HG03039 (cell line): ENCODE measurements at regions not wholly inside any gene's neighbourhood (a gene's known extent, or its start where the extent isn't known, plus 50 kb on each side); places are given as distances from the start of the nearest gene placed in this dataset.

Experiments used
- ATAC-seq: cut with Tn5 transposase; IDR thresholded peaks from one replicate; pipeline ENCODE4 v1.9.1; 2021; ENCODE audit warnings: mild to moderate bottlenecking, moderate library complexity; ENCODE audit not compliant: unreplicated experiment

- ATAC-seq, result no peak
These were observed 63.3 kb upstream of the ITPRID2 start for GRCh38 chr2:181828122-181828705.

- no peak for ATAC-seq
These were observed 62.3 kb upstream of the ITPRID2 start for GRCh38 chr2:181829230-181829629.

- ATAC-seq, result no peak
These were observed 59.5 kb upstream of the ITPRID2 start for GRCh38 chr2:181832015-181832414.

DNA sequence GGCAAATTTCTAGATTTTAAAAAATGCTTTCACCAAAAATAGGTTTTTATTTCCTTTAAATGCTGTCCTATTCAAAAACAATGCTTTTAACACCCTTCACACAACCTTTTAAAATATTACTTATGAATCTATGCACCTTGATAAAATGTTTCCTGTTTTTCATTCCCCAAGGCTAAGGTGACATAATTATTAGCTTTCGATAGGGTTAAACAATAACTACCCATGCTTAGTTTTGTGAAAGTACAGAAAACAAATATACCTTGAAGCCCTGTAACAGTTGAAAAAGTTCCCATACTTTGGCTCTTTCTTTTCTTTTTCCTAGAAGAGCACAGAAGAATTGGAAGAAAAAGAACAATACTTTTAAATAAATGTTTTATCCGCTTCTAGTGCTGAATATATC, 54.9 kb upstream of the ITPRID2 start:
- ATAC-seq, result no peak

DNA sequence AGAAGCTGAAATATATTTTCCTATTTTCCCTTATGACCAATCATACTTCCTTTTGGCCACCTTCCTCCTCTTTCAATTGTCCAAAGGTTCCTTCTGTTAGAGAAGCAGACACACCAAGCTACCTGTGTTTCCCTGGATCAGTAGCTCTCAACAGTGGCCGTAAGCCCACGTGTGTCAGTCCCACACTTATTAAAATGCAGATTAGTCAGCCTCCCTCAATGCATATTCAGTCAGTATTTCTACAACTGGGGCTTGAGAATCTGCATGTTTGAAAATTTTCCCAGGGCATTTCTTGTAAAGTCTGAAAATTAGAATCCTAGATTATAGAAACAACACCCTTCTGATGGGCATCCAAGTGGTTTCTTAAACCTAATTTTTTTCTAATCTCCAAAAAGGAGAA, 54.0 kb upstream of the ITPRID2 start:
- ATAC-seq, result no peak

DNA sequence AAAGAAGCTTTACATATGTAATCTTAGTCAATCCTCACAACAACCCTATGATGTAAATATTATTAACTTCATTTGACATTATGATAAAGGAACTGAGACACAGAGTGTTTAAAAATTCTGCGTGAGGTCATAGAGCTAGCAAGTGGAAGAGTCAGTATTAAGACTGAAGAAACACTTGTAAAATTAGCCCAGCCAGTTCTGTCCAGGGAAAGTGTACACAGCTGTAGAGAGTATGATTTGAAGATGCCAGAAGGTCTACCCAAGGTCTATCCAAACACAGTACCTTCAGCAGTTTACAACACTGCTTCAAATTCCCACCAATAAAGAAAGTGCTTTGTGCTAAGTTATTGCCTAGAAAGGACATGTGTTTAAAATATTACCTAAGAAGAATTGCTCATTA, 51.7 kb upstream of the ITPRID2 start:
- no peak for ATAC-seq

- ATAC-seq, result no peak
These were observed 50.5 kb upstream of the ITPRID2 start for GRCh38 chr2:181841079-181841478.
